CD14-positive monocyte (primary cell): ENCODE measurements at regions not wholly inside any gene's neighbourhood (a gene's known extent, or its start where the extent isn't known, plus 50 kb on each side); places are given as distances from the start of the nearest gene placed in this dataset.

Experiments
- DNase-seq, 3 donors: peaks; one replicate each; pipeline ENCODE4 v3.0.0-alpha.2; 2011 to 2022
- H2AFZ ChIP-seq: 2 replicates; pipeline ENCODE4 v1.6.0; 2012; ENCODE audit warnings: mild to moderate bottlenecking, low read depth, low read length, inconsistent platforms; ENCODE audit not compliant: insufficient read depth, poor library complexity, severe bottlenecking
- H3K27ac ChIP-seq, 2 donors: 1 replicate in 1 of 2; 2 replicates in 1 of 2; pipeline ENCODE4 v1.5.1; 2012 to 2013; ENCODE audit warnings: low read length in 2 of 2, control low read depth in 1 of 2, inconsistent platforms in 1 of 2, low read depth in 1 of 2, mild to moderate bottlenecking in 1 of 2
- H3K27me3 ChIP-seq, 2 donors: one replicate each; pipeline versions ENCODE4 v1.6.0 to v1.6.1; 2011 to 2013; ENCODE audit warnings: low read length in 2 of 2; ENCODE audit not compliant: control insufficient read depth in 2 of 2, insufficient read depth in 2 of 2
- H3K36me3 ChIP-seq, 2 donors: replicated peaks in 1 of 2; 1 replicate in 1 of 2; 2 replicates in 1 of 2; pipeline versions ENCODE4 v1.5.1 to v1.6.1; 2012 to 2013; ENCODE audit warnings: low read length in 2 of 2, control low read depth in 1 of 2, inconsistent platforms in 1 of 2, mild to moderate bottlenecking in 1 of 2; ENCODE audit not compliant: insufficient read depth in 2 of 2, control insufficient read depth in 1 of 2
- H3K4me1 ChIP-seq, 2 donors: 1 replicate in 1 of 2; 2 replicates in 1 of 2; pipeline versions ENCODE4 v1.5.1 to v1.6.1; 2012 to 2013; ENCODE audit warnings: low read length in 2 of 2, control low read depth in 1 of 2, inconsistent platforms in 1 of 2, mild to moderate bottlenecking in 1 of 2, moderate library complexity in 1 of 2; ENCODE audit not compliant: insufficient read depth in 2 of 2, control insufficient read depth in 1 of 2
- H3K4me2 ChIP-seq: replicated peaks from 2 replicates; pipeline ENCODE3; 2012; ENCODE audit warnings: low read length, moderate library complexity, mild to moderate bottlenecking; ENCODE audit not compliant: poor library complexity, severe bottlenecking; ENCODE audit errors: extremely low read depth
- H3K4me3 ChIP-seq, 3 experiments: fragments of 200-600 bp in 1 of 3; sonication (generic) in 1 of 3; replicated peaks in 1 of 3; 1 replicate in 2 of 3; 2 replicates in 1 of 3; pipeline ENCODE4 v1.5.1; 2011 to 2013; ENCODE audit warnings: low read length in 3 of 3, mild to moderate bottlenecking in 3 of 3, control low read depth in 2 of 3, low read depth in 2 of 3, inconsistent platforms in 1 of 3, moderate library complexity in 1 of 3
- H3K79me2 ChIP-seq: 2 replicates; pipeline ENCODE4 v1.6.0; 2012; ENCODE audit warnings: mild to moderate bottlenecking, control low read depth, inconsistent platforms, low read length, moderate library complexity; ENCODE audit not compliant: insufficient read depth
- H3K9ac ChIP-seq: 2 replicates; pipeline ENCODE4 v1.6.0; 2017; ENCODE audit warnings: low read length, mild to moderate bottlenecking; ENCODE audit not compliant: insufficient read depth, poor library complexity, severe bottlenecking
- H3K9me3 ChIP-seq, 2 donors: replicated peaks in 1 of 2; 1 replicate in 1 of 2; 2 replicates in 1 of 2; pipeline versions ENCODE4 v1.5.1 to v1.6.1; 2012 to 2013; ENCODE audit warnings: low read length in 2 of 2, control low read depth in 1 of 2; ENCODE audit not compliant: control insufficient read depth in 1 of 2, insufficient read depth in 1 of 2
- H4K20me1 ChIP-seq: 2 replicates; pipeline ENCODE4 v1.6.0; 2012; ENCODE audit warnings: mild to moderate bottlenecking, low read length, control low read depth, moderate library complexity; ENCODE audit not compliant: insufficient read depth
- H3K27ac Mint-ChIP-seq, 7 donors: one replicate each; pipeline ENCODE4 v1.8.0; 2020; ENCODE audit warnings: mild to moderate bottlenecking in 7 of 7, mixed read lengths in 7 of 7, moderate library complexity in 6 of 7, inconsistent platforms in 2 of 7
- H3K27me3 Mint-ChIP-seq, 3 donors: one replicate each; pipeline ENCODE4 v1.8.0; 2021 to 2022; ENCODE audit warnings: low read depth in 3 of 3, mild to moderate bottlenecking in 3 of 3, mixed read lengths in 3 of 3, moderate library complexity in 3 of 3, inconsistent platforms in 1 of 3
- H3K36me3 Mint-ChIP-seq, 2 donors: one replicate each; pipeline ENCODE4 v1.8.0; 2020; ENCODE audit warnings: mixed read lengths in 2 of 2, inconsistent platforms in 1 of 2, mild to moderate bottlenecking in 1 of 2
- H3K4me1 Mint-ChIP-seq: one replicate; pipeline ENCODE4 v1.8.0; 2020; ENCODE audit warnings: mild to moderate bottlenecking, mixed read lengths
- H3K4me3 Mint-ChIP-seq, 2 donors: one replicate each; pipeline ENCODE4 v1.8.0; 2020; ENCODE audit warnings: mild to moderate bottlenecking in 2 of 2, mixed read lengths in 2 of 2, moderate library complexity in 1 of 2
- H3K9me3 Mint-ChIP-seq, 7 donors: one replicate each; pipeline ENCODE4 v1.8.0; 2020 to 2022; ENCODE audit warnings: mixed read lengths in 7 of 7, mild to moderate bottlenecking in 6 of 7, moderate library complexity in 6 of 7, inconsistent platforms in 2 of 7
- WGBS: methylation state at CpG from one replicate; pipeline ENCODE4 v1.1.5; 2013; ENCODE audit warnings: missing lambda C conversion rate; ENCODE audit not compliant: insufficient coverage; 5-methylcytosine and 5-hydroxymethylcytosine counted together
- intact Hi-C, 2 donors: fragments of 100-400 bp; cut with micrococcal nuclease; formaldehyde crosslinking; loops; one replicate each; pipeline versions ENCODE4 v1.15.0 to v1.15.1; 2023
- TF ChIP-seq, protein P1 (sequence below): fragments of 200-600 bp; IDR thresholded peaks from one replicate; pipeline ENCODE4 v1.8.0; 2022; ENCODE audit warnings: antibody characterized with exemption, mild to moderate bottlenecking

DNA sequence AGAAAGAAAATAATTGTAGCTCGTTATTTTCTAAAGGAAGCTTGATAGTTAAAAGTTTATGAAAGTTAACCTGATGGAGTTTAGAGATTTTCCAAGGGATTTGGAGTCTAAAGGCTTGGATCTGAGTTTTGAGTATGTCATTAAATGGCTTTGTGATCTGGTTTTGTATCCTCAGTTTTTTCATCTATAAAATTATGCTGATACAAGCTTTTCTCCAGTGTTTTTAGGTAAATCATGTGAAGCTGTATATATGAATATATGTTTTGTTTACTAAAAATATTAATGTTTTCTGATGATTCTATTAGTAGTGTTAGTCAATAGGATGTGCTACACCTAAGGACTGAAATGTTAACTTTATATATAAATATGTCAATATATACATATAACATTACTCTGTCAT lies 727.8 kb downstream of the CDH11 start:
- WGBS: no CpG with 5 or more reads among the region's 1 CpG
- TF ChIP-seq, protein P1, sequence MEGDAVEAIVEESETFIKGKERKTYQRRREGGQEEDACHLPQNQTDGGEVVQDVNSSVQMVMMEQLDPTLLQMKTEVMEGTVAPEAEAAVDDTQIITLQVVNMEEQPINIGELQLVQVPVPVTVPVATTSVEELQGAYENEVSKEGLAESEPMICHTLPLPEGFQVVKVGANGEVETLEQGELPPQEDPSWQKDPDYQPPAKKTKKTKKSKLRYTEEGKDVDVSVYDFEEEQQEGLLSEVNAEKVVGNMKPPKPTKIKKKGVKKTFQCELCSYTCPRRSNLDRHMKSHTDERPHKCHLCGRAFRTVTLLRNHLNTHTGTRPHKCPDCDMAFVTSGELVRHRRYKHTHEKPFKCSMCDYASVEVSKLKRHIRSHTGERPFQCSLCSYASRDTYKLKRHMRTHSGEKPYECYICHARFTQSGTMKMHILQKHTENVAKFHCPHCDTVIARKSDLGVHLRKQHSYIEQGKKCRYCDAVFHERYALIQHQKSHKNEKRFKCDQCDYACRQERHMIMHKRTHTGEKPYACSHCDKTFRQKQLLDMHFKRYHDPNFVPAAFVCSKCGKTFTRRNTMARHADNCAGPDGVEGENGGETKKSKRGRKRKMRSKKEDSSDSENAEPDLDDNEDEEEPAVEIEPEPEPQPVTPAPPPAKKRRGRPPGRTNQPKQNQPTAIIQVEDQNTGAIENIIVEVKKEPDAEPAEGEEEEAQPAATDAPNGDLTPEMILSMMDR: no peak
- no peak overlapping the region for H3K4me3 Mint-ChIP-seq

GRCh38 chr16:64392456-64392855 lies 729.4 kb downstream of the CDH11 start:
- DNase-seq: no peak
- H3K27me3 Mint-ChIP-seq: no peaks in the 10 kb centered on the region
- Histone ChIP-seq H2AFZ (no peak overlapping the region), H4K20me1 (no peaks in the 10 kb centered on the region), H3K4me1 (no peaks in the 10 kb centered on the region), H3K4me2 (no peak overlapping the region), H3K27ac (no peak overlapping the region), H3K4me3 (no peak overlapping the region), H3K36me3 (no peaks in the 10 kb centered on the region), H3K9ac (no peak overlapping the region), H3K79me2 (no peaks in the 10 kb centered on the region), H3K9me3 (peaks cover 2 to 5% of the 10 kb centered on the region in 2 donors), H3K27me3 (no peaks in the 10 kb centered on the region)
- no peaks in the 10 kb centered on the region for H3K36me3 Mint-ChIP-seq
- no CpG with 5 or more reads among the region's 1 CpG for WGBS
- no peaks in the 10 kb centered on the region for H3K4me1 Mint-ChIP-seq
- TF ChIP-seq, protein P1: no peak
- H3K4me3 Mint-ChIP-seq: no peak overlapping the region
- intact Hi-C loops: no loop called here
- peaks cover 0 to 6% (median 2%) of the 10 kb centered on the region in 7 donors for H3K9me3 Mint-ChIP-seq
- H3K27ac Mint-ChIP-seq: no peak overlapping the region

More for the DNA sequence above, 727.8 kb downstream of the CDH11 start:
- Histone ChIP-seq H3K4me2 (no peak overlapping the region), H3K4me1 (no peaks in the 10 kb centered on the region), H3K4me3 (no peak overlapping the region), H2AFZ (no peak overlapping the region), H3K79me2 (no peaks in the 10 kb centered on the region), H3K36me3 (no peaks in the 10 kb centered on the region), H4K20me1 (no peaks in the 10 kb centered on the region), H3K27me3 (no peaks in the 10 kb centered on the region), H3K9me3 (peaks cover 0 to 5% of the 10 kb centered on the region in 2 donors), H3K9ac (no peak overlapping the region), H3K27ac (no peak overlapping the region)
- Mint-ChIP-seq H3K4me1 (no peaks in the 10 kb centered on the region), H3K36me3 (no peaks in the 10 kb centered on the region), H3K27ac (no peak overlapping the region), H3K27me3 (no peaks in the 10 kb centered on the region), H3K9me3 (peaks cover 0 to 2% (median 2%) of the 10 kb centered on the region in 7 donors)
- no peak for DNase-seq
- intact Hi-C loops: no loop called here
